HepG2 (cell line): ENCODE measurements at regions not wholly inside any gene's neighbourhood (a gene's known extent, or its start where the extent isn't known, plus 50 kb on each side); places are given as distances from the start of the nearest gene placed in this dataset.
A peak's percentile ranks its signal among the peaks of the same experiment; 100 is the strongest.

Experiments
- AKAP8 ChIP-seq: sonication (generic); formaldehyde crosslinking; IDR thresholded peaks from 2 replicates; pipeline ENCODE4 v1.5.1; 2020; ENCODE audit warnings: mild to moderate bottlenecking, missing genetic modification reagents
- CEBPZ ChIP-seq: IDR thresholded peaks from 2 replicates; pipeline ENCODE4 v1.6.1; 2012; ENCODE audit warnings: low read length, improper control_type of control experiment
- EP300 ChIP-seq, 3 experiments: sonication (generic) in 1 of 3; formaldehyde crosslinking in 1 of 3; IDR thresholded peaks; 2 replicates each; pipeline versions ENCODE4 v1.5.1 to v1.6.1; 2011 to 2020; ENCODE audit warnings: low read depth in 2 of 3, low read length in 2 of 3, borderline replicate concordance in 1 of 3, improper control_type of control experiment in 1 of 3, mild to moderate bottlenecking in 1 of 3, missing genetic modification reagents in 1 of 3, moderate library complexity in 1 of 3
- HINFP ChIP-seq: sonication (generic); formaldehyde crosslinking; IDR thresholded peaks from 2 replicates; pipeline ENCODE4 v1.4.0; 2020; ENCODE audit warnings: low read depth, mild to moderate bottlenecking, missing genetic modification reagents
- MED1 ChIP-seq: sonication (generic); formaldehyde crosslinking; IDR thresholded peaks from 2 replicates; pipeline ENCODE4 v1.4.0; 2020; ENCODE audit warnings: missing genetic modification reagents
- NFYC ChIP-seq: IDR thresholded peaks from 2 replicates; pipeline ENCODE4 v1.6.1; 2016; ENCODE audit warnings: missing genetic modification reagents, missing compliant biosample characterization
- SMAD1 ChIP-seq: sonication (generic); formaldehyde crosslinking; IDR thresholded peaks from 2 replicates; pipeline ENCODE4 v1.4.0; 2020; ENCODE audit warnings: missing genetic modification reagents, low read depth, mild to moderate bottlenecking, borderline replicate concordance
- TARDBP ChIP-seq: sonication (generic); formaldehyde crosslinking; IDR thresholded peaks from 2 replicates; pipeline ENCODE4 v1.8.0; 2022; ENCODE audit warnings: mild to moderate bottlenecking, missing genetic modification reagents
- USF2 ChIP-seq, 2 experiments: sonication (generic) in 1 of 2; formaldehyde crosslinking in 1 of 2; IDR thresholded peaks; 2 replicates each; pipeline versions ENCODE4 v1.5.1 to v1.6.1; 2011 to 2020; ENCODE audit warnings: borderline replicate concordance in 1 of 2, low read depth in 1 of 2, low read length in 1 of 2, mild to moderate bottlenecking in 1 of 2, missing genetic modification reagents in 1 of 2, moderate library complexity in 1 of 2
- ZFAT ChIP-seq: sonication (generic); formaldehyde crosslinking; conservative IDR thresholded peaks from 2 replicates; pipeline ENCODE4 v1.8.1; 2023; ENCODE audit warnings: missing genetic modification reagents, inconsistent platforms
- ZNF276 ChIP-seq: sonication (generic); formaldehyde crosslinking; IDR thresholded peaks from 2 replicates; pipeline ENCODE4 v1.4.0; 2020; ENCODE audit warnings: mild to moderate bottlenecking, low read depth, missing genetic modification reagents
- ZNF451 ChIP-seq: sonication (generic); formaldehyde crosslinking; IDR thresholded peaks from 2 replicates; pipeline ENCODE4 v1.5.0; 2020; ENCODE audit warnings: mild to moderate bottlenecking, missing genetic modification reagents
- ZNF781 ChIP-seq: sonication (generic); formaldehyde crosslinking; IDR thresholded peaks from 2 replicates; pipeline ENCODE4 v1.5.1; 2020; ENCODE audit warnings: borderline replicate concordance, mild to moderate bottlenecking, missing genetic modification reagents; ENCODE audit errors: not compliant biosample characterization
- ZNF816 ChIP-seq: sonication (generic); formaldehyde crosslinking; IDR thresholded peaks from 2 replicates; pipeline ENCODE4 v1.8.0; 2022; ENCODE audit warnings: missing genetic modification reagents, mild to moderate bottlenecking, borderline replicate concordance
- ZNF879 ChIP-seq: sonication (generic); formaldehyde crosslinking; IDR thresholded peaks from 2 replicates; pipeline ENCODE4 v1.8.1; 2023; ENCODE audit warnings: missing genetic modification reagents
- ZNF883 ChIP-seq: sonication (generic); formaldehyde crosslinking; IDR thresholded peaks from 2 replicates; pipeline ENCODE4 v1.5.1; 2020; ENCODE audit warnings: mild to moderate bottlenecking, missing genetic modification reagents; ENCODE audit errors: not compliant biosample characterization
- TF ChIP-seq, protein P1 (sequence below): IDR thresholded peaks from 2 replicates; pipeline ENCODE4 v1.6.1; 2016; ENCODE audit warnings: low read depth, borderline replicate concordance
- TF ChIP-seq, protein P2 (sequence below): sonication (generic); formaldehyde crosslinking; IDR thresholded peaks from 2 replicates; pipeline ENCODE4 v1.4.0; 2020; ENCODE audit warnings: missing genetic modification reagents

- no peak for TF ChIP-seq CEBPZ
- TF ChIP-seq ZNF816 = no peak
- TF ChIP-seq ZFAT = no peak
- 0 out of 2 replicates have a peak, but pooled peaks have one; percentile 20 for TF ChIP-seq HINFP (CRISPR knock-in tag)
- 0 out of 2 replicates have a peak, but pooled peaks have one; percentile 11 for TF ChIP-seq ZNF276 (CRISPR knock-in tag)
- TF ChIP-seq ZNF879 (CRISPR knock-in tag) = no peak
- TF ChIP-seq SMAD1 (CRISPR knock-in tag) = no peak
- no peak for TF ChIP-seq NFYC
- 0 out of 2 replicates have a peak, but pooled peaks have one; percentile 30 for TF ChIP-seq MED1 (CRISPR knock-in tag)
- TF ChIP-seq ZNF451 (CRISPR knock-in tag) = no peak
- TF ChIP-seq USF2 (IDR thresholded peaks at IDR 0.05; ENCODE audit: low read depth, low read length) = no peak
- no peak for TF ChIP-seq USF2 (CRISPR knock-in tag; IDR thresholded peaks at IDR 0.05; ENCODE audit: borderline replicate concordance)
- no peak for TF ChIP-seq AKAP8 (CRISPR knock-in tag)
- TF ChIP-seq, protein P1, sequence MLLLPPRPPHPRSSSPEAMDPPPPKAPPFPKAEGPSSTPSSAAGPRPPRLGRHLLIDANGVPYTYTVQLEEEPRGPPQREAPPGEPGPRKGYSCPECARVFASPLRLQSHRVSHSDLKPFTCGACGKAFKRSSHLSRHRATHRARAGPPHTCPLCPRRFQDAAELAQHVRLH (CRISPR knock-in tag) = no peak
- no peak for TF ChIP-seq TARDBP (CRISPR knock-in tag)
- TF ChIP-seq, protein P2, sequence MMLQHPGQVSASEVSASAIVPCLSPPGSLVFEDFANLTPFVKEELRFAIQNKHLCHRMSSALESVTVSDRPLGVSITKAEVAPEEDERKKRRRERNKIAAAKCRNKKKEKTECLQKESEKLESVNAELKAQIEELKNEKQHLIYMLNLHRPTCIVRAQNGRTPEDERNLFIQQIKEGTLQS (CRISPR knock-in tag) = peak; percentile 64; the same call in 1 of the 2 replicates
- peak; percentile 49 for TF ChIP-seq ZNF883 (CRISPR knock-in tag)
- TF ChIP-seq EP300 (IDR thresholded peaks at IDR 0.05; ENCODE audit: low read depth in 2 of 2, low read length in 2 of 2) = 0 out of 4 replicates have a peak, but pooled peaks of 1 of the 2 experiments have one; percentile 36
- TF ChIP-seq EP300 (CRISPR knock-in tag; IDR thresholded peaks at IDR 0.05; ENCODE audit: borderline replicate concordance) = no peak
- TF ChIP-seq ZNF781 (CRISPR knock-in tag) = no peak
Measured at GRCh38 chr17:31598921-31599571, 207.6 kb downstream of the RAB11FIP4 start (continued).
